GF-D8 (cell line): ENCODE measurements at regions not wholly inside any gene's neighbourhood (a gene's known extent, or its start where the extent isn't known, plus 50 kb on each side); places are given as distances from the start of the nearest gene placed in this dataset.

Source experiments
- DNase-seq: peaks from one replicate; lab custom pipeline; 2025; lab: John Stamatoyannopoulos, UW

GRCh38 chr1:56189946-56190805 is 389.2 kb downstream of the PLPP3 start:
- no peak for DNase-seq

GRCh38 chr1:56189454-56189853 is 389.9 kb downstream of the PLPP3 start:
- no peak for DNase-seq

- DNase-seq: no peak
These were observed 390.5 kb downstream of the PLPP3 start for GRCh38 chr1:56188855-56189254.

GRCh38 chr1:56188221-56188620 is 391.1 kb downstream of the PLPP3 start:
- no peak for DNase-seq

- DNase-seq: no peak
These were observed 392.0 kb downstream of the PLPP3 start for GRCh38 chr1:56187405-56187804.

- no peak for DNase-seq
These were observed 393.9 kb downstream of the PLPP3 start for GRCh38 chr1:56185493-56185892.

- no peak for DNase-seq
These were observed 396.2 kb downstream of the PLPP3 start for GRCh38 chr1:56183151-56183550.

GRCh38 chr1:56180520-56181190 is 398.7 kb downstream of the PLPP3 start:
- DNase-seq: no peak

- no peak for DNase-seq
These were observed 399.8 kb downstream of the PLPP3 start for GRCh38 chr1:56179543-56179942.

GRCh38 chr1:56175211-56175610 is 404.2 kb downstream of the PLPP3 start:
- DNase-seq: no peak

- no peak for DNase-seq
These were observed 405.0 kb downstream of the PLPP3 start for GRCh38 chr1:56174176-56174885.

GRCh38 chr1:56173736-56174135 is 405.6 kb downstream of the PLPP3 start:
- no peak for DNase-seq

- DNase-seq: no peak
These were observed 407.7 kb downstream of the PLPP3 start for GRCh38 chr1:56171670-56172069.

- DNase-seq: no peak
These were observed 408.5 kb downstream of the PLPP3 start for GRCh38 chr1:56170784-56171320.

GRCh38 chr1:56169856-56170255 is 409.5 kb downstream of the PLPP3 start:
- no peak for DNase-seq

- DNase-seq: no peak
These were observed 411.2 kb downstream of the PLPP3 start for GRCh38 chr1:56168176-56168575.

- DNase-seq: no peak
These were observed 411.8 kb downstream of the PLPP3 start for GRCh38 chr1:56167596-56167995.

GRCh38 chr1:56160773-56161315 is 418.5 kb downstream of the PLPP3 start:
- no peak for DNase-seq

- DNase-seq: no peak
These were observed 422.1 kb downstream of the PLPP3 start for GRCh38 chr1:56156971-56157876.

GRCh38 chr1:56153276-56153675 is 426.1 kb downstream of the PLPP3 start:
- DNase-seq: no peak

- DNase-seq: no peak
These were observed 426.7 kb downstream of the PLPP3 start for GRCh38 chr1:56152635-56153034.
